ENCODE measurements at regions not wholly inside any gene's neighbourhood (a gene's known extent, or its start where the extent isn't known, plus 50 kb on each side); places are given as distances from the start of the nearest gene placed in this dataset.

GRCh38 chr9:80233102-80233843 lies 661.5 kb downstream of the TLE4 start (continued):
- TF ChIP-seq RB1 (IDR thresholded peaks at IDR 0.05; ENCODE audit: borderline replicate concordance) (no peak), ZNF687 (IDR thresholded peaks at IDR 0.05) (no peak), STAT1 (conservative IDR thresholded peaks at IDR 0.05) (no peak), NFYB (IDR thresholded peaks at IDR 0.05; ENCODE audit: insufficient read depth, low read depth, low read length) (no peak), MYC (IDR thresholded peaks at IDR 0.05; ENCODE audit: insufficient read depth, insufficient read length, insufficient replicate concordance, low read length, severe bottlenecking) (no peak), IKZF2 (IDR thresholded peaks at IDR 0.05) (no peak), BCLAF1 (IDR thresholded peaks at IDR 0.05) (no peak)

All from GM12878 (cell line).